ELF-1 (cell line): ENCODE measurements at regions not wholly inside any gene's neighbourhood (a gene's known extent, or its start where the extent isn't known, plus 50 kb on each side); places are given as distances from the start of the nearest gene placed in this dataset.
"Not testable (repeated sequence)": the region's sequence is repeated elsewhere in the genome, so short reads cannot be mapped to it uniquely, and the experiment has no call there.

ENCODE experiments used
- DNase-seq: peaks from one replicate; pipeline ENCODE4 v3.0.0-alpha.2; 2016; ENCODE audit warnings: low read depth, low spot score

- no peak for DNase-seq
These were observed 57.6 kb upstream of the FAM171A1 start for GRCh38 chr10:15428681-15429080.

- no peak for DNase-seq
These were observed 56.8 kb upstream of the FAM171A1 start for GRCh38 chr10:15427843-15428414.

DNA sequence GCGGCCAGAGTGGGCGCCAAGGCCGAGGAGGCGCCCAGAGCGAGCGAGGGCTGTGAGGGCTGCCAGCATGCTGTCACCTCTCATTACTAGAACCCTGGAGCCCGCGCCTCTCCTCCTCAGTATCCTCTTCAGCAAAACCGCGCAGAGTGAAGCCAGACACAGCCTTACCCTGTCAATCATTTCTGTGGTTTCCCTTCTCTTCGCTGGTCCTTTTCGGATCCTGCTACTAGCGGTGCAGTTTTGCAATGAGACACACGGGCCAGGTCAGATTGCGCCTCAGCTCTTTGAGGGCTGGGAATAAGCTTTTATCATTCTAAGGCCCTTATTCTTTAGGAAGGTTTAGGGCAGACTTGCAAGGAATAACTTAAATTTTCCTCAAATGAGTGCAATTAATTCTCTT lies 55.5 kb upstream of the FAM171A1 start:
- DNase-seq = no peak

GRCh38 chr10:15426115-15426514 lies 55.0 kb upstream of the FAM171A1 start:
- no peak for DNase-seq

GRCh38 chr10:15421875-15422274 lies 50.8 kb upstream of the FAM171A1 start:
- not testable (repeated sequence) for DNase-seq
